ENCODE measurements at regions not wholly inside any gene's neighbourhood (a gene's known extent, or its start where the extent isn't known, plus 50 kb on each side); places are given as distances from the start of the nearest gene placed in this dataset.

DNA sequence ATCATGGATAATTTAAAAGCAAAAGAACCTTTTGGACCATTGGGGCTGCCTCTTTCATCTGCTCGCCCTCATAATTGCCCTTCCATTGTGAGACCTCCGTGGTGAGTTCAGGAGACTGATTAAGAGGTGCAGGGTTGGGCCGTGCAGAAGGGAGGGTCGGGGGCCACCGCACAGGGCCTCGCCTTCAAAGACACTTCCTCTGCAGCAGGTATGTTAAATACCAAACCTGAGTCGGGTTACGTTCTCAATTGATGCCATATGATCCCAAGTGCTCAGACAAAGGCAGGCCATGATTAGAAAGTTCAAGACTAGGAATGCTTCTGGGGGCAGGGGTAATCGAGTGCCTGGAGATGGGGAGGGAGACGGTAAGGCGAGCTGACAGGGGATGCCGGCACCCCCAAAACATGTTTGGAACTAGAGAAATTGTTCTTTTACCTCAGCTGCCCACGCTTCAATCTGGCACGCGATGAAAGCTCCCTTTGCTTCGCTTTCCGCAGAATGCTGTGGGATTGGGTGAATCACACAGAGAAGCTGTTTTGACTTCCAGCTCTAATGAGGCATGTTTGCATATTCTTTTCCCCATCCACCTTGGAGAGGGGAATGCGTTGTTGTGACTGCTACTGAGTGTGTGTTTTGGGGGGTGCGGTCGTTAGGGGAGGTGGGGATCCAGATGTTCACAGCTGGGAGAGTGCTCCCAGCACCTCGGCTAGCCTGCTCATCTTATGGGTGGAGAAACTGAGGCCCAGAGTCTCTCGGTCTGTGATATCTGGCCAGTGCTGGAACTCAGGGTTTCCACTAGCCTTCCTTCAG, 309.1 kb downstream of the MYCN start:
- Histone ChIP-seq H3K4me1 (ENCODE audit: insufficient read depth, poor library complexity, severe bottlenecking) (no peaks in the 10 kb centered on the region), H3K9me3 (ENCODE audit: severe bottlenecking) (no peaks in the 10 kb centered on the region), H3K36me3 (ENCODE audit: low read depth) (no peaks in the 10 kb centered on the region), H3K27ac (ENCODE audit: poor library complexity, severe bottlenecking) (no peak overlapping the region), H3K4me3 (ENCODE audit: severe bottlenecking) (no peak overlapping the region), H3K27me3 (ENCODE audit: insufficient read depth, poor library complexity, severe bottlenecking) (no peaks in the 10 kb centered on the region)
- ATAC-seq (ENCODE audit: low read depth) (no peak), DNase-seq (ENCODE audit: low spot score) (no peak)
- TF ChIP-seq, protein P1, sequence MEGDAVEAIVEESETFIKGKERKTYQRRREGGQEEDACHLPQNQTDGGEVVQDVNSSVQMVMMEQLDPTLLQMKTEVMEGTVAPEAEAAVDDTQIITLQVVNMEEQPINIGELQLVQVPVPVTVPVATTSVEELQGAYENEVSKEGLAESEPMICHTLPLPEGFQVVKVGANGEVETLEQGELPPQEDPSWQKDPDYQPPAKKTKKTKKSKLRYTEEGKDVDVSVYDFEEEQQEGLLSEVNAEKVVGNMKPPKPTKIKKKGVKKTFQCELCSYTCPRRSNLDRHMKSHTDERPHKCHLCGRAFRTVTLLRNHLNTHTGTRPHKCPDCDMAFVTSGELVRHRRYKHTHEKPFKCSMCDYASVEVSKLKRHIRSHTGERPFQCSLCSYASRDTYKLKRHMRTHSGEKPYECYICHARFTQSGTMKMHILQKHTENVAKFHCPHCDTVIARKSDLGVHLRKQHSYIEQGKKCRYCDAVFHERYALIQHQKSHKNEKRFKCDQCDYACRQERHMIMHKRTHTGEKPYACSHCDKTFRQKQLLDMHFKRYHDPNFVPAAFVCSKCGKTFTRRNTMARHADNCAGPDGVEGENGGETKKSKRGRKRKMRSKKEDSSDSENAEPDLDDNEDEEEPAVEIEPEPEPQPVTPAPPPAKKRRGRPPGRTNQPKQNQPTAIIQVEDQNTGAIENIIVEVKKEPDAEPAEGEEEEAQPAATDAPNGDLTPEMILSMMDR (IDR thresholded peaks at IDR 0.05; ENCODE audit: poor library complexity, severe bottlenecking) = no peak

DNA sequence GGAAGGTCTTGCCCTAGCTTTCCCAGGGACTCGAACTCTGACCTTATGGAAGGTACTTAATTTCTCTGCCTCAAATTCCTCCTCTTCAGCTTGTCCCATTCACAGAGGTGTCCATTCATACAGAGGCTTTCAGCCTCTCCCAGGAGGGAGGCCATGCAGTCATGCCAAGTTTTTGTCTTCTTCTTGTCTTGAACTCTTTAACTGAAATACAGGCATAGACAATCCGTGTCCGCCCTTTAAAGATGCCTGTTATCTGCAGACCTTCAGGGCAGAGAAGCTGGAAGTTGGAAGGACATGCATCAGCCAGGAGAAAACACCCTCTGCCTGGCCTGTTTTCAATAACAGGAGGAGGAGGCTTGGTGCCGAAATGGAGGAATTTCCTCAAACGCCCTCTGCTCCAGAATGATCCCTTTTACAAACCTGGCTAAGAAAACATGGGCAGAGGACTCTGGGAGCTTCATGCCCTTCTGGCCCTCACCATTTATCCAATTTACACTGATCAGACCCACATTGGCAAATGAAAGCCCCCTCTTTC, 308.3 kb downstream of the MYCN start:
- DNase-seq (ENCODE audit: low spot score) (no peak), ATAC-seq (ENCODE audit: low read depth) (no peak)
- no peaks in the 10 kb centered on the region for H3K4me1 ChIP-seq (ENCODE audit: insufficient read depth, poor library complexity, severe bottlenecking)
- no peaks in the 10 kb centered on the region for H3K36me3 ChIP-seq (ENCODE audit: low read depth)
- no peak overlapping the region for H3K27ac ChIP-seq (ENCODE audit: poor library complexity, severe bottlenecking)
- TF ChIP-seq, protein P1 (IDR thresholded peaks at IDR 0.05; ENCODE audit: poor library complexity, severe bottlenecking) = no peak
- no peak overlapping the region for H3K4me3 ChIP-seq (ENCODE audit: severe bottlenecking)
- H3K27me3 ChIP-seq (ENCODE audit: insufficient read depth, poor library complexity, severe bottlenecking) = no peaks in the 10 kb centered on the region
- no peaks in the 10 kb centered on the region for H3K9me3 ChIP-seq (ENCODE audit: severe bottlenecking)

DNA sequence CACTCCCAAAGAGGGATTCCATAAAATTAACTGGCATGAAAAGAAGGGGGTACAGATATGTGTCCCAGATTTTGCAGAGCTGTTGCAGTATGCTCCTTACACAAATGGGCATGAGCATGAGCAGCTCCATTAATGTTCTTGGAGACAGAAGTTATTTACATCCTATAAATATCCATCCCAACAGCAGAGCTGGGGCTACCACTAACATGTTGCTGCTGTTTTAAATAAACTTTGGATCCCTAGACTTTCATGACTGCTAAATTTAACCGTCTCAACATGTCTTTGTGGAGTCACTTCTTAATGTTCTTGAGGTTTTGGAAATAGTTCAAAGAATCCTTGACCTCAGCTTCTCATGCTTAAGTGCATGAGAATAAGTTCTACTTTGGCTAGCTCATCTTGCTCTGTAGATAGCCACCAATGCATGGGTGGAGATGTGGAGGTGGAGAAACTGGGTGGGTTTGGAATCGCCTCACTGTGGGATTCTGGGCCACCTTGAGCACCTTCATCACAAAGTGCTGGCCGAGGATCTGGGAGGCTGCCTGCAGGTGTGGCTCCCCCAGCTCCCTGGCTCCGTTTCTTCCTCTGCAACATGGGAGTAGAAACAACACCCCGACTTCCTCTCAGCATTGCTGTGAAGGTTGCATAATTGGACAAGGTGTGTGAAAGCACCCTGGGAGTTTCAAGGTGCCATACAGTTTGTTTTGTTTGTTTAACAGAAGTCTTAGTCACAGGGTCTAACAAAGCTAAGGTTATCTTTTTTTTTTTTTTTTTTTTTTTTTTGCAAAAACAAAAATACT, 307.2 kb downstream of the MYCN start:
- DNase-seq (ENCODE audit: low spot score) = no peak
- H3K27ac ChIP-seq (ENCODE audit: poor library complexity, severe bottlenecking) = no peak overlapping the region
- no peaks in the 10 kb centered on the region for H3K4me1 ChIP-seq (ENCODE audit: insufficient read depth, poor library complexity, severe bottlenecking)
- H3K36me3 ChIP-seq (ENCODE audit: low read depth) = no peaks in the 10 kb centered on the region
- ATAC-seq (ENCODE audit: low read depth) = no peak
- no peak overlapping the region for H3K4me3 ChIP-seq (ENCODE audit: severe bottlenecking)
- TF ChIP-seq, protein P1 (IDR thresholded peaks at IDR 0.05; ENCODE audit: poor library complexity, severe bottlenecking) = no peak
- H3K27me3 ChIP-seq (ENCODE audit: insufficient read depth, poor library complexity, severe bottlenecking) = no peaks in the 10 kb centered on the region
- H3K9me3 ChIP-seq (ENCODE audit: severe bottlenecking) = no peaks in the 10 kb centered on the region

DNA sequence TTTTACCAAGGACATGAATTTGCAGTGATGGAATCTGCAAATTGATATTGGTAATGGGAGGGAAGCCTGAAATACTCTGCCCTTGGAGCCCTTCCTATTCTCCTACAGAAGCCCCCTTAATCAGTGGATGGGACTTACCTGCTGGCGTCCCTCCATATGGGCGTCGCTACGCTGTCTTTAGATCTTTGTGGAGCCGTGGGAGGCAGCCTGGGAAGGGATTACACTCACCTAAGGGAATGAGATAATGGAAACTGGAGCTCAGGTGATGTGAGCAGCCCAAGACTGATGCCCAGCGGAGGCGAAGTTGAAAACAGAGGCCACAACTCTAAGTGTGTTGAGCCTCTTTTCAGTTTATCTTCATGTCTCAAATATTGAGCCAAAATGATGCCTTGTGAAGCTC, 306.6 kb downstream of the MYCN start:
- Histone ChIP-seq H3K4me3 (ENCODE audit: severe bottlenecking) (no peak overlapping the region), H3K27ac (ENCODE audit: poor library complexity, severe bottlenecking) (no peak overlapping the region), H3K36me3 (ENCODE audit: low read depth) (no peaks in the 10 kb centered on the region), H3K27me3 (ENCODE audit: insufficient read depth, poor library complexity, severe bottlenecking) (no peaks in the 10 kb centered on the region), H3K9me3 (ENCODE audit: severe bottlenecking) (no peaks in the 10 kb centered on the region), H3K4me1 (ENCODE audit: insufficient read depth, poor library complexity, severe bottlenecking) (no peaks in the 10 kb centered on the region)
- DNase-seq (ENCODE audit: low spot score) = no peak
- no peak for ATAC-seq (ENCODE audit: low read depth)
- TF ChIP-seq, protein P1 (IDR thresholded peaks at IDR 0.05; ENCODE audit: poor library complexity, severe bottlenecking) = no peak

Measured in RWPE2 (cell line).